ENCODE measurements at regions not wholly inside any gene's neighbourhood (a gene's known extent, or its start where the extent isn't known, plus 50 kb on each side); places are given as distances from the start of the nearest gene placed in this dataset.
"Not testable (repeated sequence)": the region's sequence is repeated elsewhere in the genome, so short reads cannot be mapped to it uniquely, and the experiment has no call there.

- peak; percentile 54 for TF ChIP-seq CTCF (IDR thresholded peaks at IDR 0.05; ENCODE audit: extremely low read depth, missing control alignments)
- peak; percentile 52 for DNase-seq (ENCODE audit: low spot score)
Measured at GRCh38 chr10:9331583-9332008, 1277.1 kb downstream of the GATA3 start.

- DNase-seq (ENCODE audit: low spot score): no peak
- no peak for TF ChIP-seq CTCF (IDR thresholded peaks at IDR 0.05; ENCODE audit: extremely low read depth, missing control alignments)
Measured at GRCh38 chr10:9334270-9334669, 1279.8 kb downstream of the GATA3 start.

- no peak for TF ChIP-seq CTCF (IDR thresholded peaks at IDR 0.05; ENCODE audit: extremely low read depth, missing control alignments)
- no peak for DNase-seq (ENCODE audit: low spot score)
Measured at GRCh38 chr10:9339716-9340115, 1285.2 kb downstream of the GATA3 start.

- peak; percentile 19 for DNase-seq (ENCODE audit: low spot score)
- TF ChIP-seq CTCF (IDR thresholded peaks at IDR 0.05; ENCODE audit: extremely low read depth, missing control alignments): no peak
Measured at GRCh38 chr10:9342885-9343570, 1288.5 kb downstream of the GATA3 start.

- DNase-seq (ENCODE audit: low spot score): not testable (repeated sequence)
Measured at GRCh38 chr10:9347933-9348332, 1293.4 kb downstream of the GATA3 start.

GRCh38 chr10:9357471-9357870, 1303.0 kb downstream of the GATA3 start:
- no peak for DNase-seq (ENCODE audit: low spot score)

GRCh38 chr10:9362721-9363120, 1308.2 kb downstream of the GATA3 start:
- DNase-seq (ENCODE audit: low spot score): no peak
- no peak for TF ChIP-seq CTCF (IDR thresholded peaks at IDR 0.05; ENCODE audit: extremely low read depth, missing control alignments)

More at GRCh38 chr10:9357471-9357870, 1303.0 kb downstream of the GATA3 start:
- no peak for TF ChIP-seq CTCF (IDR thresholded peaks at IDR 0.05; ENCODE audit: extremely low read depth, missing control alignments)

GRCh38 chr10:9379183-9379582, 1324.7 kb downstream of the GATA3 start:
- no peak for TF ChIP-seq CTCF (IDR thresholded peaks at IDR 0.05; ENCODE audit: extremely low read depth, missing control alignments)
- DNase-seq (ENCODE audit: low spot score): no peak

Measured in GM20000 (cell line).